Body of pancreas (tissue), 4 donors: ENCODE measurements at regions not wholly inside any gene's neighbourhood (a gene's known extent, or its start where the extent isn't known, plus 50 kb on each side); places are given as distances from the start of the nearest gene placed in this dataset.

Source experiments
- CTCF ChIP-seq, 7 experiments: fragments of 450-650 bp in 4 of 7; fragments of 200-600 bp in 3 of 7; sonication (generic) in 3 of 7; IDR thresholded peaks; one replicate each; pipeline ENCODE4 v1.5.1; 2016 to 2019; ENCODE audit warnings: antibody characterized with exemption in 7 of 7
- POLR2A ChIP-seq, 3 donors: fragments of 450-650 bp; IDR thresholded peaks; one replicate each; pipeline ENCODE4 v1.6.1; 2016; ENCODE audit warnings: antibody characterized with exemption in 3 of 3, mild to moderate bottlenecking in 2 of 3

- TF ChIP-seq CTCF (IDR thresholded peaks at IDR 0.05) (no peak), POLR2A (IDR thresholded peaks at IDR 0.05) (no peak)
These were observed 135.7 kb upstream of the TMEM229A start for GRCh38 chr7:124168616-124169015.
